Lower leg skin (tissue), 4 donors: ENCODE measurements at regions not wholly inside any gene's neighbourhood (a gene's known extent, or its start where the extent isn't known, plus 50 kb on each side); places are given as distances from the start of the nearest gene placed in this dataset.

Experiments used
- DNase-seq, 2 donors: peaks; one replicate each; pipeline ENCODE4 v3.0.0-alpha.2; 2019; ENCODE audit warnings: low spot score in 2 of 2
- H3K4me3 ChIP-seq: fragments of 200-600 bp; sonication (generic); 2 replicates; pipeline ENCODE4 v1.5.1; 2017; ENCODE audit warnings: mild to moderate bottlenecking, low read depth; ENCODE audit not compliant: poor library complexity, severe bottlenecking
- CTCF ChIP-seq, 3 donors: fragments of 450-650 bp; IDR thresholded peaks; one replicate each; pipeline ENCODE4 v1.5.1; 2016; ENCODE audit warnings: antibody characterized with exemption in 3 of 3, mild to moderate bottlenecking in 3 of 3, moderate library complexity in 2 of 3
- POLR2A ChIP-seq, 2 donors: fragments of 450-650 bp; IDR thresholded peaks; one replicate each; pipeline ENCODE4 v1.6.1; 2016 to 2017; ENCODE audit warnings: antibody characterized with exemption in 2 of 2, mild to moderate bottlenecking in 1 of 2, moderate library complexity in 1 of 2
- WGBS, 2 donors: methylation state at CpG; one replicate each; pipeline ENCODE4 v1.1.5; 2018; 5-methylcytosine and 5-hydroxymethylcytosine counted together
- intact Hi-C: fragments of 100-400 bp; cut with DNase I; formaldehyde crosslinking; loops from one replicate; pipeline ENCODE4 v1.15.0; 2023; ENCODE audit warnings: low total_unique reads

GRCh38 chr17:22443061-22443460 lies 750.7 kb downstream of the KCNJ18 start:
- no peak for TF ChIP-seq CTCF (IDR thresholded peaks at IDR 0.05)
- no peak for TF ChIP-seq POLR2A (IDR thresholded peaks at IDR 0.05)
- H3K4me3 ChIP-seq: no peak overlapping the region
- 71 to 75% methylated on average over 6 of the region's 6 CpGs for WGBS, 2 donors
- no peak for DNase-seq
- intact Hi-C loops: no loop called here

- H3K4me3 ChIP-seq: no peak overlapping the region
- WGBS, 2 donors: 86 to 93% methylated on average over 19 of the region's 19 CpGs
- intact Hi-C loops: no loop called here
- DNase-seq: peak in 1 of 2 donors; percentile 82
- TF ChIP-seq CTCF (IDR thresholded peaks at IDR 0.05) (no peak), POLR2A (IDR thresholded peaks at IDR 0.05) (no peak)
Measured at GRCh38 chr17:22453181-22453580, 760.9 kb downstream of the KCNJ18 start.

- intact Hi-C loops: no loop called here
- 68 to 80% methylated on average over 78 to 80 of the region's 82 CpGs for WGBS, 2 donors
- no peak overlapping the region for H3K4me3 ChIP-seq
- DNase-seq: peak in 1 of 2 donors; percentile 77
- TF ChIP-seq POLR2A (IDR thresholded peaks at IDR 0.05): no peak
- no peak for TF ChIP-seq CTCF (IDR thresholded peaks at IDR 0.05)
Measured at GRCh38 chr17:22454070-22454999, 762.0 kb downstream of the KCNJ18 start.

- intact Hi-C loops: no loop called here
- DNase-seq: peak in 1 of 2 donors; percentile 74
- no peak overlapping the region for H3K4me3 ChIP-seq
- 77 to 85% methylated on average over 12 of the region's 12 CpGs for WGBS, 2 donors
- no peak for TF ChIP-seq POLR2A (IDR thresholded peaks at IDR 0.05)
- TF ChIP-seq CTCF (IDR thresholded peaks at IDR 0.05): no peak
Measured at GRCh38 chr17:22459331-22459952, 767.1 kb downstream of the KCNJ18 start.

GRCh38 chr17:22459953-22460350 lies 767.6 kb downstream of the KCNJ18 start:
- intact Hi-C loops: no loop called here
- no peak for DNase-seq
- WGBS, 2 donors: 84 to 86% methylated on average over 13 to 14 of the region's 15 CpGs

More at GRCh38 chr17:22459953-22460350, 767.6 kb downstream of the KCNJ18 start:
- no peak for TF ChIP-seq CTCF (IDR thresholded peaks at IDR 0.05)
- no peak for TF ChIP-seq POLR2A (IDR thresholded peaks at IDR 0.05)
- no peak overlapping the region for H3K4me3 ChIP-seq
